ENCODE measurements at regions not wholly inside any gene's neighbourhood (a gene's known extent, or its start where the extent isn't known, plus 50 kb on each side); places are given as distances from the start of the nearest gene placed in this dataset.

- no peak for DNase-seq
These were observed 89.9 kb upstream of the MAGI1 start for GRCh38 chr3:66128623-66129022.

GRCh38 chr3:66121318-66121717 is 82.6 kb upstream of the MAGI1 start:
- DNase-seq = no peak

DNA sequence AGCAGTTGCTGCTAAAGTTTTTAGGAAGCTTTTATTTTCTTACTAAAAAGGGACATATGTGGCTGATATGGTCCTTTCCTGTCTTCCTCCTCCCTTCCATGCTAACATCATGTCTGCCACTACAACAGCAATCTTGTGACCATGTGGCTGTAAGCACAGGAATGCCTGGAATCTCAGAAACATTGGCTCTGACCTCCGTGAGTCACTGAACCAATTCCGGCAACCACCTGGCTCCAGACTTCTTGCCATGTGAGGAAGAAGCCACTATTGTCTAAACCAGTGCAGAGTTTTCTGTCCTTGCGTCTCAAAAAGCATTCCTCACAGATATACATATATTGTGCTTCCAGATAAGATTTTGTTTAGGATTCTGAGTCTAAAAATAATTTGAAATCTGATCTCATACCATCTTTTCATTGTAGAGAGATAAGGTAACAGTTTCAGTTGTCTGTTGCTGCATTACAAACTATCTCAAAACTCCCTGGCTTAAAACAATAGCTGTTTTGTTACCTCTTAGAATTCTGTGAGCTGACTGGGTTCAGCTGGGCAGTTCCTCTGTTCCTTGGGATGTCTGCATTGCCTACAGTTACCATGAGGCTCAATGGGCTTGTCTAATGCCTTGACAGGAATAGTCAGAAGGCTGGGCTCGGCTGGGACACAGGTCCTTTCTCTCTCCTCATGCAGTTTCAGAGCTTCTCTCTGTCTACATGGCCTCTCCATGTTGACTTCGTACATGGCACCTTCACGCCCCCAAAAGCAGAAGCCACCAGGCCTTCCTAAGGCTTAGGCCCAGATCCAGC is 77.3 kb upstream of the MAGI1 start:
- no peak for DNase-seq

DNA sequence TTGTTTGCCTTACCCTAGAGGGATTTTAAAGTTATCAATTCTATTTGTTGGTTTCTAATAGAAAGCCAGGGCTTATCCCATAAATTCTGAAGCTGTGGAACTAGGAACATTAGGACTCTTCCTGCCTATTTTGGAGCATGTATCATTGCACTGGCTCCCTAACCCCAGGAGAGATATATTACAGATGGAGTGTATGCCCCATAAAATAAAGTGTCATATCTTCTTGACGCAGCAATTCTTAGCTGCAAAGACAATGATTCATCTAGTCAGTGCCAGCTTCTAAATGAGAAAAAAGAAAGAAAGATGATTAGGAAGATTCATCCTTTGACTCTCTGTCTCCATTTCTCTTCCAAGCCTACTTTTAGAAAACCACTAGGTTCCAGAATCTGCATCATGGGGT is 74.8 kb upstream of the MAGI1 start:
- no peak for DNase-seq

GRCh38 chr3:66110840-66111239 is 72.1 kb upstream of the MAGI1 start:
- DNase-seq = no peak

GRCh38 chr3:66107855-66108254 is 69.1 kb upstream of the MAGI1 start:
- no peak for DNase-seq

GRCh38 chr3:66106788-66107187 is 68.1 kb upstream of the MAGI1 start:
- no peak for DNase-seq

- DNase-seq = no peak
These were observed 65.8 kb upstream of the MAGI1 start for GRCh38 chr3:66104535-66104934.

GRCh38 chr3:66103729-66104128 is 65.0 kb upstream of the MAGI1 start:
- DNase-seq = no peak

GRCh38 chr3:66101901-66102300 is 63.2 kb upstream of the MAGI1 start:
- DNase-seq = no peak

GRCh38 chr3:66099541-66100065 is 60.9 kb upstream of the MAGI1 start:
- no peak for DNase-seq

DNA sequence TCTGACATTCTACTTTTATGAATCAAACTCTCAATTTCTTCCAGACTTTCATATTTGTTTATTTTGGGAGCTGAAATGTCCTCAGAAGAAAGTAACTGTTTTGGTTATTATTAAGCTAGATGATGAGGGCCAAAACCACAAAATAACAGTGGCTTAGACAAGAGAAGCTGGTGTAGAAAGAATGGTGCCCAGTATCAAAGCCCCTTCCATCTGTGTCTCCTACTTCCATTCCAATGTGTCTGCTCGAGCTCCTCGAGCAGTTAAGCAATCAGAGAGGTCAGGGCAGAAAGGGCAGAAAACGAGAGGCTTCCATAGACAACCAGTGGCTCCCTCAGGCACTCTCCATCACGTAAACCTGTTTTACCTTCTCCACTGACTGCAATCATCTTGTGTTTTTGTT is 59.7 kb upstream of the MAGI1 start:
- DNase-seq = no peak

- DNase-seq = no peak
These were observed 58.9 kb upstream of the MAGI1 start for GRCh38 chr3:66097647-66098046.

GRCh38 chr3:66095295-66096001 is 56.7 kb upstream of the MAGI1 start:
- DNase-seq = no peak

GRCh38 chr3:66093981-66094380 is 55.3 kb upstream of the MAGI1 start:
- no peak for DNase-seq

- DNase-seq = no peak
These were observed 53.7 kb upstream of the MAGI1 start for GRCh38 chr3:66092175-66092995.
